GM21825 (cell line): ENCODE measurements at regions not wholly inside any gene's neighbourhood (a gene's known extent, or its start where the extent isn't known, plus 50 kb on each side); places are given as distances from the start of the nearest gene placed in this dataset.

Source experiments
- ATAC-seq: cut with Tn5 transposase; IDR thresholded peaks from one replicate; pipeline ENCODE4 v1.9.1; 2021; ENCODE audit warnings: mild to moderate bottlenecking, moderate library complexity; ENCODE audit not compliant: unreplicated experiment

DNA sequence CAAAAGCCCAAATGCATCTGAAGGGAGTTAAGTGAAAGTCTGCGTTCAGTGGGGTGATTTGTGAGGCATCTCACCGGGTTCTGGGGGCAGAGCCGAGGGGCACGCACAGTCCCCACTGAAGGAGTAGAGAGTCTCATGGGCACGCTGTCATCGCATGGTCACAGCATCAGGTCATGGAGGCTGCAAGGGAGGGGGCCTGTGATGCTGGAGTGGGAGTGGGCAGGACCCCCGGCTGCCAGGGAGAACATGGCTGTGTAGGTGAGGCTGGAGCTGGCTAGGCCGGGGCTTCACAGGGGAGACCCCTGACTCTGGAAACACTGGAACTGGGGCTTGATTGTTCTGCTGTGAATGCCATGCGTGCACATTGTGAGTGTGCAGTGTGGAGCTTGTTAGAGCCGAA, 360.5 kb downstream of the IRX2 start:
- ATAC-seq: no peak

DNA sequence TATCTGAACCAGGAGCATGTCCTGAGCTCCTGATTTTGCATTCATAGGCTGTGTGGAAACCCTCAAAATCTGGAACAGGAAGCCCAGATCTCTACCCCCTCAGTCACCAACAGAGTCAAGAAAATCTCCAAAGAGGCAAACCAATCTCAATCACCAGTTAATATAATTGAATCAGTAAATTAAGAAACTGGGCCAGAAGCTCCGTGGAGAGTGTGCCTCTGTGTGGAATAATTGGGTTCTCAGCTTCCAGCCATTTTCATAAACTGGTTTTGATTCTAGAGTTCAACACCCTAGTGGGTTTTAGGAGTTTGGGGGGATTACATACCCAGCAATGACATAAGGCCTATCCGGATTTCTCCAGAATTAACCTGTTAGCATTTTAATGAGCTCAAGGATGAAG, 362.9 kb downstream of the IRX2 start:
- ATAC-seq: no peak

DNA sequence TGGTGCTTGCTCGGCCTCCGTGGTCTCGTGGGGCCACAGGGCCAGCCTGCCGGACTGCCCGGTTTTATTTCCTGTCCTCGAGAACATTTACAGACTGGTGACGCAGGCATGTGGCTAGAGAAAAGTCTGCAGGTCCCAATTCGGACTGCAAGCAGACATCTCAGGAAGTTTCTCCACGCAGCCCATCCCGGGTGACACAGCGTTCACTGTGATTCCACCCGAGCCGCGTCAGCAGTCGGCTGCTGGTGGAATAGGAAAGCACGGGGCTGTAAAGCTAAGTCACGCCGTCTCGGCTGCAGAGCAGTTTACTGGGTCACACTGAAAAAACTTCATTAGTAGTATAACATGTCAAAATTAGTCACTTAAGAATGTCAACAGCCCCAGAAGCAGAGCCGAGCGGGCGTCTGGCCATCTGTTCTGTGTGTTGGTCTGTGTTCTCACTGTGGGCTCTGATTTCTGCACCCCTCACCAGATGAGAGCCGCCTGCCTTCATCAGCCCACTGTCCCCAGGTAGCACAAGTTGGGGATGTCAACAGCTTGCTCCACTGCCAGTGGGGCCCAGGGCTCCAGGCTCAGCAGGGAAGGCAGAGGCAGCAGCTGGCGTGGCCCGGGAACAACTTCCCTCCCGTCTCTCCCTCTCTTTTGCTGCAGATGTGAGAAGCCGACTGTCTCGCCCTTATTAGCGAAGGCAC, 363.7 kb downstream of the IRX2 start:
- ATAC-seq: no peak

DNA sequence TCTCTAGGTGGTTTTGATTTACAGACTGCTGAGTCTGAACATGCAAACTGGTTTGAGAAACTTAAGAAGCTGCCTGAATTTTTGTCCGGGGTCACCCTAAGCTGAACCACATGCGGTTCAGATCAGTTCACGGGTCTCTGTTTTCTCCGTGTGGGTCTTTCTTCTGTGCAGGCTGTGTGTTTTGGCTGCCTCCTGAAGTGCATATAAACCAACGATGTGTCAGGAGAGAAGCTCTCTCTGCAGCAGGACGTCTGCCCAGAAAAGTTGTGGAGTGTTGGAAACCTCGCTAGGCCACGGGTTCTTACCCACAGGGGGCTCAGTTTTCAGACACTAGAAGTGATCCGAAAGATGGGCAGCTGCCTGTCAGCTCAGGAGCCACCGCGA, 364.2 kb downstream of the IRX2 start:
- no peak for ATAC-seq

DNA sequence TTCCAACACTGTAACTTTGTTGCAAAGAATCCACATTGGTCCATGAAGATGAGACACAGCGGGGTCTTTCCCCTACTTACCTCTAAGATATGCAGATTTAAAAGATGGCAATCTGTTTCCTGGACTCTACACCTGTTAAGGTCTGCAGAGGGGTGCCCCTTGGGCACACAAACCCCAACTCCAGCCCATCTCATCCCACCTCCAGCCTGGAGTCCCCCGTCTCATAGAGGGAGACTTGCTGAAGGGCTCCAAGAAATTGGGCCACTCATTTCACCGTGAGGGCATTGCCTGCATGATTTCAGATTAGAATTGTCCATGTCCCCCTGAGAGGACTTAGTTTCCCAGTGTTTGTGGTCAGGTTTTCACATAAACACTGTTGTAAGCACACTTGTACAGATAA, 365.7 kb downstream of the IRX2 start:
- no peak for ATAC-seq

DNA sequence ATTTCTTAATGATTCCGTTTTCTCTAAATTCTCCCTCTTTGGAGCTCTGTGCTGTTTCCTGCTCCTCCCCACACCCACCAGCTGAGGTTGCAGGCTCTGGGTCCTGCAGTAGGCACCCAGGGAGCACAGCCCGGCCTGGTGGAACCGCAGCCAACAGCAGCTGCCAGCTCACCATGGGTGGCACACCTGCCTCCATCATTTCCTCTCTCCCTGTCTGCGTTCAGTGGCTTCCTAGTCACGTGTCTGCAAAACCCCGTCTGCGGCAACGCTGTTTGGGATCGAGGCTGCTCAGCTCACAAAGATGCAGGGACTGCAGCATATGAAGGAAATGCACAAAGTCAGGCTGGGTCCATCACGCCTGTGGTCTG, 367.8 kb downstream of the IRX2 start:
- ATAC-seq: no peak

DNA sequence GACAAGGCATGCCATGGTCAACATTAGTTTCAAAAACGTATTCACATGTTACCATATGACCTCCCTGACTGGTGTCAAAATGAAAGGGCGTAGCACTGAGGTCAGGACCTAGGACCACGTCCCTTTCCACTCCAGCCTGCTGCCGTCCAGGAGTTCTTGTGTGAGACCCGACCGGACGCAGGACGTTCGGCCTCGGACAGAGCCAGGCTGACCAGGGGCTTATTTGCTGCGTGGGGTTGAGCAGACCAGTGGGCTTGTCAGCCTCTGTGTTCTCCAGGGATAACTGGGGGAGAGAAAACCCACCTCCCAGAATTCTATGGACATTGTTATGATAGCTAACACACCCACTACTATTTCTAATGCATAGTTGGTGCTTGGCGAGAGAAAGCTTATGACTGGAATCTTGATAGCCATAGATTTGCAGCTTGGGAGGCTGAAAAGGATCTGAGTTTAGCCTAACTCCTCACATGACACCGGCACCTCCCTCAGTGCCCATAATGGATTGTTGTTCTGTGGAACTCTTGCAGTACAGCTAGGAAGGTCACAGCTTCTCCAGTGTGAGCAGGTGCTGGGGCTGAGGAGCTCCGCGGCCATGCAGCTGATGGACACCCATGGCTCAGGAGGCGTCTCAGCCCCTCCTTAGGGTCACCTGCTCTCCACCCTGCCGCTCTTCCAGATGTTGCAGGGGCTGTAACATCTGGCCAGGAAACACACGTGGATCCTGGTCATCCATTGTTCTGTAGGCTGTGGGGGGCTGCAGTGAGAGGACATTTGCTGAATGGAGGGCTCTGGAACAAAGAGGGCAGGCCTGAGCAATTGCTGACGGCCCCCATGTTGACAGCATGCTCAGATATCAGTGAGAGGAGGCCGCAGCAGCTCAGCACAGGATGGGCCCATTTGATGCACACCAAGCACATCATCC, 368.4 kb downstream of the IRX2 start:
- no peak for ATAC-seq

DNA sequence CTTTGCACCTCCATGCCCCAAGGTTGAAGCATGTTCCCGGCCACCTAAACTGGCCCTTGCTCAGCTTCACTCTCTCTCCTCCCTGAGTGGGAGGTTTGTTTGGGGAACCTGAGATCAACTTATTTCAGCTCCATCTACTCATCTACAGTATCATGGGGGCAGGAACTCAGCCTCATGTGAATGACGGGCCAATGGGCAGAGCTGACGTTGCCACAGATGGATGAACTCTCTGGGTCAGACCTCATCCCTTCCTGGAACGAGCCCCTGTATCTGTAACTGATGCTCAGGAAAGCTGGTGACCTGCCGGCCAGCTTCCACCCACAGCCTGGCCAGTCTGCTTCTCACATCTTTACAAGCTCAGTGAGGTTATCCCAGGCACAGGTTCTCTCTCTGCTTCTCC, 369.6 kb downstream of the IRX2 start:
- ATAC-seq: no peak

DNA sequence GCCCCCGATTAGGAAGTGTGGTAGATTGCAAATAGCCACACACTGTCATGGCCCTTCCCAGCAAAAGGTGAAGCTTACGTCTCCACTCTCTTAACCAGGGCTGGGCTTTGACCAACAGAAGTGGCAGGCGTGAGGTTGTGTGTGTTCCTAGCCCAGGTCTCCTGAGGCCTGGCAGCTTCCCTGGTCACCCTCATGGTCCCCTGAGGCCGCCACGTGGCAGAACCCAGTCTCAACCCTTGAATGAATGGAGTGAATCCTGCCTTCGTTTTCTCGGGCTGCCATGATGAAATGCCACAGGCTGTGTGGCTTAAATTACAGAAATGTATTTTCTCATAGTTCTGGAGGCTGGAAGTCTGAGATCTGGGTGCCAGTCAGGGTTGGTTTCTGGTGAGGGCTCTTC, 370.4 kb downstream of the IRX2 start:
- ATAC-seq: no peak

DNA sequence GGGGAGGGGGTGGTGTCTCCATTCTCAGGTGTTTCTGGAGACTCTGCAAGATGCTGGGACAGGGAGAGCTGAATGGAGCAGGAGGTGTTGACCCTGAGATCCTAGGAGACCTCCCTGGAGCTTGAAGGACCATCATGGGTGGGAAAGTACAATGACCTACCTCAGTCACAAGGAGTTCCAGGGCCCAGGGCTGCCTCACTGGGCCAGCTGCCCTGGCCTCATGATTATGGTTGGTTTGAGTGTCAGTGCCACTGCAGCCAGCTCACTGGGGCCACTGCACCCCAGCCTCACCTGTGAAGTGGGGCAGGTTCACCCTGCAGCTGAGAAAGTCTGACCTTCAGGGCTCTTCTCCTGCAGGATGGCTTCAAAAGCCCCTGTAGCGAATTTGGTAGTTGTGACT, 372.5 kb downstream of the IRX2 start:
- ATAC-seq: no peak

DNA sequence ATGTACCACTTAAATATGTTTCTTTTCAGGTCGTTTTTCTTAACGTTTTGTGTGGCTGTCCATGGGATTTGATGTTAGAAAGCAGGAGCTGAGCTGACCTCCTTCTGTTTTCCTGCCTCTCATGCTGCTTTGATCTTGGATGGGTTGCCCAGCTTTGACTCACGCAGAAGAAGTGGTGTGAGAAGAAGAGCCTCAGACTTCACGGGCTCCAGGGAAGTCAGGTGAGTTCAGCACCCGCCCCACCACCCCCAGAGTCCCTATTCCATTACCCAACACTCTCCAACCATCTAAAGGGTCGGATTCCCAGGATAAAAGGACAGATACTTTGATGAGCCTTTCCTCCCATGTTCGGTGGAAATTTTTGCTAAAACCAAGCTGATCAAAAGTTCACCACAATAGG, 373.4 kb downstream of the IRX2 start:
- ATAC-seq: no peak

DNA sequence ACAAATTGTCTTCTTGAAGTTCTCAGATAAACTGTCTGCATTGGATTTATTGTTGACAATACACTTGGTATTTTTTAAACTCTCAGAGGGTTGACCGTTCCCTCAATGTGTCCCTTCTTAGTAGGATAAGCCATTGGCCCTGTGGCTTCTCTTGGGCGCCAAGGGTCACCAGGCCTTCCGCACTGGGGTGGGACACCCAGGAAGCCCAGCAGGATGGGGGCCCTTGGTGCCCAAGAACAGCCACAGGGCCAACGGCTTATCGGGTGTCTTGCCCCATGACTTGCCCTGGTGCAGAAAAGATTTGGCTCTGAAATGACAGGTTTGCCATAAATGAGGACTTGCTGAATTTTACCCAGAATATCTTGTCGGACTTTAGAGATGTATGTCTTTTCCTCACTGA, 375.0 kb downstream of the IRX2 start:
- no peak for ATAC-seq

DNA sequence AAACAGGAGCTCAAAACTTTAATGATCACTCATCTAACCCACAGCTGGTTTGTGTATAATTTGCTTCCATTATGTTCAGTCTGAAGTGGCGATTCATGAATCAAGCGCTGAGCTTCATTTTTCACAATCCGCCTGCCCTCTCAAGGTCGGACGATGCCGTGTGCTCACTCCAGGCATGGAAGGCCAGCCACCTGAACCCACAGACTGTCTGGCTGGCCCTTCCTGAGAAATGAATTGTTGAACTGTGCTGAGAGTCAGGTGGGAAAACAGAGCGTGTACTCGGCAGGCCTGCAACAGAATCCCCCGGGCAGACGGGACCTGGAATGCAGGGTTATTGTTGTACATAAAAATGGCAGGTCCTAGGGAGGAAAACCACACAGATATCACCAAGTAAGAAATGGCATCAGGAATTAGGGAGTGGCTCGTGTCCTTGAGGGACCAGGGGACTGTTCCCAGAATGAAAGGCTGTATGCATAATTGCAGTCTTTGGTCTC, 375.7 kb downstream of the IRX2 start:
- no peak for ATAC-seq

DNA sequence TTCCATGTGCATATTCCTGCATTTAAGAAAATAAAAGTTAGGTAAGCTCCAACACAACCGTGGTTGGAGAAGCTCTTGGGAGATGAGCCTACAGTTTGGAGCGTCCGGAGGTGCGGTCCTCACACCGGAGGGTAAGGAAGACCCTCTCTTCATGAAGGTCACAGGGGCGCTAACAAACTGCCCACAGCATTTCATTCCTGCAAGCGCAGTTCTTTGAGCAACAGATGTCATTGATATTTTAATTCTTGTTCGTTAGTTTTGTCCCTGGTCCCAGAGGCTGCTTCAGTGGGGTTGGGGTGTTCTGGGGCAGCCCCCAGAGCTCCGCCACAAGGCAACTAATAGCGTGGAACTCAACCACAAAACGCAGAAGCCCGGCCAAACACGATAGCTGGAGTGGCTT, 376.2 kb downstream of the IRX2 start:
- no peak for ATAC-seq

DNA sequence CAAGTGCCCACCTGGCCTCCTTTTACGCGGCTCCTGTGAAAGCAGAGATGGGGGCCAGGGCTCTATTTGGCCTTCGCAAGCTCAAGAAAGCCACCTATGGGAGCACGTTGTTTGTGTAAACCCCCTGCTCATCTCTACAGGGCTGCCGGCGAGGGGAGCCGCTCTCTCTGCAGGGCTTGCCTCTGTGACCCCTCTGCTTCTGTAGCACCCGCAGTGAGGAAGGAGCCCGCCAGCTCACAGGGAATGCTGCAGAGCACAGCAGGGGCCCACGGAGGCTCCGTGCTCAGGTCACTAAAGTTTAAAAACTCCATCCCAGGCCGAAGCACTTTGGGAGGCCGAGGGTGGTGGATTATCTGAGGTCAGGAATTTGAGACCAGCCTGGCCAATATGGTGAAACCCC, 376.8 kb downstream of the IRX2 start:
- no peak for ATAC-seq

DNA sequence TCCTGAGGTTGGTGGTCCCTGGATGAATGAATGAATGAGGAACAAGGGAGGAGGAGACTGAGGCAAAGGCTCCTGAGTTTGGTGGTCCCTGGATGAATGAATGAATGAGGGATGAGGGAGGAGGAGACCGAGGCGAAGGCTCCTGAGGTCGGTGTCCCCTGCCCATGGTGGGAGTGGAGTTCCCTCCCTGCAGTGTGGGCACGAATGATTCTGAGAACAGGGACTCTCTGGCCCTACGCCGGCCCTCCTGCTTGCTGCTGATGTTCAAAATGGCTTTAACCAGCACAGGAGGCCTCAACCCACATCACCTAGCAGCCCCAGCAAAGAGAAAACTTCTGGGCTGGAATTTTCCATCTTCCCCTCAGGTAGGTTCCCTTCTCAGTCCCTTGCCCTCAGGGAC, 377.8 kb downstream of the IRX2 start:
- ATAC-seq: no peak

DNA sequence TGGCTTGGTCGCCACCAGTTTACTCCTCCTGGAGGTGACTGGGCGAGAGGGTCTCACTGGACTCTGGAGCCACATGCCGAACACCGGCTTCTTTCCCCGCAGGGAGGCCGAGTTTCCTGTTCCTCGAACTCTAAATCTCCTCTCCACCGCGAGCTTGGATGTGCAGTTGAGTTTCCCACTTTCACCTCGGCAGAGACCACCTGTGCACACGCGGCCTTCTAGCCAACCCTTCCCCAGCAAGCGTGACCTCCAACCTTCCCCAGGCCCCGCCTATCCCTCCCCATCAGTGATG, 380.1 kb downstream of the IRX2 start:
- ATAC-seq: no peak

DNA sequence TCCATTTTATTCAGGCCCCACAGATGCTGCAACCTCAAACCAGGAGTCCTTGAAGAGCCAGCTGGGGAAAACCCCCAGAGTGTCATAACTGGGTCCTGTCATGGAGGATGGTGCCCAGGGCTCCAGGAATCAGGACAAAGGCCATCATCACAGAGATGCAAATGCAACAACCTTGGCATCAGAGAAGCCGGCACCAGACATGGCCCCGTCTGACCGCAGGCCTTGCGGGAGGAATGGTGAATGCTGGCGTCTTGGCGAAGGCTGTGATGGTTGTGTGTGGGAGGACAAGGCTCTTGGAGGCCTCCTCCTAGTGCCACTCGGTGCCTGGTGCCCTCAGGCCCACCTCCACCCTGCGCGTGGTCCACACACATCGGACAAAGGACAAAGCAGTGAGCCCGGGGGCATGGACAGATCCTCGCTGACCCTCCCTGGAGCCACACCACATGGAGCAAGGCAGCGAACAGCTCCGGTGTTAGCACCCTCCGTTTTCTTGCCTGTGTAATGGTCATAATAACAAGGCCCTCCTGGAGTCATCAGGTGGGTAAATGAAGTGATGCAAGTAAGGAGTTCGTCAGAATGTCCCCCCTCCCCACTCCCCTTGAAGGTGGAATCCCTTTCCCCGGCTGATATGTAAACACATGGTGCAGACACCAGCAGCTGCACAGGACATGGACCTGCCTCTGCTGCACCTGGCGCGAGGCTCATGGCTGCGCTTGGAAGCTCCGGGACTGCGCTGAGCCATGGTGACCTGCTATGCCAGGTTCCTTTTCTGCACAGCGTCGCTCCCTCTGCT, 380.7 kb downstream of the IRX2 start:
- ATAC-seq: no peak

DNA sequence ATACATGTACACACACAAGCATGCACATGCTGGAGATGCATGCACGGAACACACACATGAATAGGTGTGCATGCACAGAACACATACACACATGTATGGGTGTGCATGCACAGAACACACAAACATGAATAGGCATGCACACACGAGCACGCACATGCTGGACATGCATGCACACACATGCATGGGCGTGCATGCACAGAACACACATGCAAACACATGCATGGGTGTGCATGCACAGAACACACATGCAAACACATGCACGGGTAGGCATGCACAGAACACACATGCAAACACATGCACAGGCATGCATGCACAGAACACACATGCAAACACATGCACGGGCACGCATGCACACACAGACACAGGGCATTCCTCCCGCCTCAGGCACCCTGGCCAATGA, 382.3 kb downstream of the IRX2 start:
- no peak for ATAC-seq

DNA sequence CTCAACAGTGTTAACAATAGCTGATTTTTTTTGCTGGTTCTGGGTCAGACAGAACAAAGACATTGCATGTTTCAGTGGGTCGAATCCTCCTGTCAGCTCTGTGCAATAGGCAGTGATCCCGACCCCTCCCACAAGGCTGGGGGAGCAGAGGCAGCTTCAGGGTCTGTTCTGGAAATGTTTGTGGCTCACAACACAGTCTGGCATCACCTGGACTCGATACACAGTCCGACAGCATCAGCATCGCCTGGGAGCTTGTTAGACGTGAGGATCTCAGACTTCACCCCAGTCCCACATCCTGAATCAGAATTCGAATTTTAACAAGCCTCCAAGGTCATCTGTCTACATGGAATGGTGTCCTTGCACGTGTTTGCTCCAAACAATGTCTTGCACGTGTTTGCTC, 384.7 kb downstream of the IRX2 start:
- ATAC-seq: no peak

DNA sequence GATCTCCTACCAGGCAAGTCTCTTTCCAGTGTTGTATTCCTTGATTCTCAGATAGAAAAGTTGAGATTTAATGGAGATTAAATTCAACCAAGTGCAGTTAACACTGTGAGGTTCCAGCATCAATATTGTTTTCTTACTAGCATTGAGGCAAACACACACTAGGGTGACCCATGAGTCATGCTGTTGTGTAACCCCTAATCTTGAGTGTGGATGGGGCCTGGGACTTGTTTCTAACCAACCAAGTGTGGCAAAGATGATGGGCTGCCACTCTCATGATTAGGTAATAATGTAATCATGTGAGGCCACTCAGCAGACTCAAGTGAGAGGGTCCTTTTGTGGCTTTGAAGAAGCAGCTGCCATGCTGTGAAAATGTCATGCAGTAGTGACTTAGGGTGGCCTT, 394.2 kb downstream of the IRX2 start:
- ATAC-seq: no peak

DNA sequence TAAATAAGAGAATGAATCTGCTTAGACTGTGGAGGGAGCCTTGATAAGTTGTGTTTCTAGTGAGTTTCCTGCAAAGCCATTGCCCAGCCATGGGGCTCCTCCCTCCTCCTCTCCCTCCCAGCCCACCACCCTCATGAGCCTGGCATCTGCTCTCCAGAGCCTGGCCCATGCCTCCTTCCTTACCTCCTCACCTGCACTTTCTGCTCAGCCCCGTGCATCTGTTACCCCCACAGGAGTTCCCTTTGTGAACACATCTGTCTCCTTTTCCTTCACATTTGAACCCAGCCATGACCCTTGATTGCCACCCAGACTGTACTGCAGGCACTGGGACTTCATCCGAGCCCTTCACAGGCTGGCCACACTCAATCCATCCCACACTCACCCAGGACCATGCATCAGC, 395.6 kb downstream of the IRX2 start:
- no peak for ATAC-seq
